ENCODE measurements at regions not wholly inside any gene's neighbourhood (a gene's known extent, or its start where the extent isn't known, plus 50 kb on each side); places are given as distances from the start of the nearest gene placed in this dataset.

GRCh38 chr16:64866021-64866420 is 255.8 kb downstream of the CDH11 start:
- no peak for TF ChIP-seq CTCF (IDR thresholded peaks at IDR 0.05)
- no peak for TF ChIP-seq POLR2AphosphoS5 (IDR thresholded peaks at IDR 0.05)
- TF ChIP-seq POLR2A (IDR thresholded peaks at IDR 0.05) = no peak
- TF ChIP-seq EP300 (IDR thresholded peaks at IDR 0.05) = no peak
